Keratinocyte (primary cell): ENCODE measurements at regions not wholly inside any gene's neighbourhood (a gene's known extent, or its start where the extent isn't known, plus 50 kb on each side); places are given as distances from the start of the nearest gene placed in this dataset.

Experiments used
- DNase-seq: peaks from one replicate; pipeline ENCODE4 v3.0.0-alpha.2; 2011; ENCODE audit warnings: low read depth, missing footprints, low spot score
- FAIRE-seq: peaks from 2 replicates; lab custom pipeline; 2011; peaks lifted over from hg19 to GRCh38; lab: Jason Lieb, UNC
- H2AFZ ChIP-seq: 2 replicates; pipeline ENCODE4 v1.6.0; 2012; ENCODE audit warnings: low read length, control low read depth, inconsistent platforms; ENCODE audit not compliant: control insufficient read depth
- H3K27ac ChIP-seq: 2 replicates; pipeline ENCODE4 v1.5.1; 2011; ENCODE audit warnings: low read length; ENCODE audit not compliant: control insufficient read depth, insufficient read depth
- H3K27me3 ChIP-seq: 3 replicates; pipeline ENCODE4 v1.6.0; 2011; ENCODE audit warnings: low read length; ENCODE audit not compliant: control insufficient read depth, insufficient read depth; ENCODE audit errors: extremely low read depth
- H3K36me3 ChIP-seq, 2 experiments: 2 replicates in 1 of 2; 3 replicates in 1 of 2; pipeline ENCODE4 v1.5.1; 2011; ENCODE audit warnings: low read length in 2 of 2, mild to moderate bottlenecking in 1 of 2; ENCODE audit not compliant: control insufficient read depth in 2 of 2, insufficient read depth in 2 of 2; ENCODE audit errors: extremely low read depth in 1 of 2
- H3K4me1 ChIP-seq: 3 replicates; pipeline ENCODE4 v1.5.1; 2011; ENCODE audit warnings: low read length; ENCODE audit not compliant: control insufficient read depth, insufficient read depth; ENCODE audit errors: extremely low read depth
- H3K4me2 ChIP-seq: 3 replicates; pipeline ENCODE4 v1.6.0; 2011; ENCODE audit warnings: low read depth, low read length; ENCODE audit not compliant: control insufficient read depth, insufficient read depth; ENCODE audit errors: extremely low read depth
- H3K4me3 ChIP-seq, 3 experiments: fragments of 200-600 bp in 1 of 3; sonication (generic) in 1 of 3; 2 replicates in 2 of 3; 3 replicates in 1 of 3; pipeline ENCODE4 v1.5.1; 2011 to 2016; ENCODE audit warnings: low read length in 3 of 3, mild to moderate bottlenecking in 3 of 3, control low read depth in 2 of 3, inconsistent platforms in 1 of 3, low read depth in 1 of 3, mixed read lengths in 1 of 3, mixed run types in 1 of 3, moderate library complexity in 1 of 3; ENCODE audit not compliant: control insufficient read depth in 2 of 3, insufficient read depth in 2 of 3; ENCODE audit errors: extremely low read depth in 1 of 3
- H3K79me2 ChIP-seq: 2 replicates; pipeline ENCODE4 v1.6.0; 2012; ENCODE audit warnings: low read length; ENCODE audit not compliant: control insufficient read depth, insufficient read depth
- H3K9ac ChIP-seq: 3 replicates; pipeline ENCODE4 v1.6.0; 2011; ENCODE audit warnings: low read length; ENCODE audit not compliant: control insufficient read depth, insufficient read depth; ENCODE audit errors: extremely low read depth
- H3K9me1 ChIP-seq: 3 replicates; pipeline ENCODE4 v1.6.0; 2011; ENCODE audit warnings: low read length; ENCODE audit not compliant: control insufficient read depth, insufficient read depth; ENCODE audit errors: extremely low read depth
- H3K9me3 ChIP-seq: 2 replicates; pipeline ENCODE4 v1.5.1; 2012; ENCODE audit warnings: low read depth, low read length; ENCODE audit not compliant: control insufficient read depth
- H4K20me1 ChIP-seq: 3 replicates; pipeline ENCODE4 v1.6.0; 2011; ENCODE audit warnings: low read length; ENCODE audit not compliant: control insufficient read depth, insufficient read depth; ENCODE audit errors: extremely low read depth
- EZH2 ChIP-seq: IDR thresholded peaks from one replicate; pipeline ENCODE4 v1.6.1; 2012; ENCODE audit warnings: inconsistent platforms, mild to moderate bottlenecking, low read length, moderate library complexity
- dilution Hi-C: fragments of 300-500 bp; cut with MboI; formaldehyde crosslinking; loops from one replicate; pipeline ENCODE4 v1.7.0; 2020; ENCODE audit warnings: low sequenced_read_pairs; ENCODE audit not compliant: extremely low pct_ligation_motif_present
- TF ChIP-seq, protein P1 (sequence below), 3 experiments: IDR thresholded peaks in 1 of 3; conservative IDR thresholded peaks in 1 of 3; optimal IDR thresholded peaks in 1 of 3; 2 replicates in 2 of 3; 3 replicates in 1 of 3; pipeline versions ENCODE3 to v1.5.1; 2011; ENCODE audit warnings: low read length in 3 of 3, mild to moderate bottlenecking in 3 of 3, moderate library complexity in 2 of 3, control low read depth in 1 of 3, inconsistent platforms in 1 of 3; ENCODE audit not compliant: insufficient read depth in 2 of 3; ENCODE audit errors: extremely low read depth in 1 of 3

DNA sequence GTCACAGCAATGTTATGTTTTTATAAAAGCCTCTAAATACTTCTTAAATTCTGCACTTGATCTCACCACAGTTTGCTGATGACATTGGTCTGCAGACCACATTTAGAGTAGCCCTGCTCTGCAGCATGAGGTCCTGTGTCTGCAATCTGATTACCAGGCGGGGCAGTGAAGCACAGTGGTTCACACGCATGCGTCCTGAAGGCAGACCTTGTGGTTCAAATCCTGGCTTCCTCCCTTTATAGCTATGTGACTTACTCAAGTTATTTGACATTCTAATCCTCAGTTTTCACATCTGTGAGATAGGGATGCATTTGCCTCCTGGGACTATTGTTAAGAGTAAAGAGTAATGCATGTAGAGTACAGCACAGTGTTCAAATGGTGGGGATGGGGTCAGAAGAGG, 50.3 kb downstream of the BMAL2 start:
- Histone ChIP-seq H3K4me1 (peaks cover 16% of the 10 kb centered on the region), H3K27ac (peak overlapping the region; percentile 93), H3K36me3 (peaks cover 4 to 43% of the 10 kb centered on the region in 2 experiments), H2AFZ (no peak overlapping the region), H3K79me2 (no peaks in the 10 kb centered on the region), H3K9ac (no peak overlapping the region), H4K20me1 (no peaks in the 10 kb centered on the region), H3K4me2 (no peak overlapping the region), H3K27me3 (no peaks in the 10 kb centered on the region), H3K9me3 (no peaks in the 10 kb centered on the region), H3K4me3 (no peak overlapping the region), H3K9me1 (no peaks in the 10 kb centered on the region)
- TF ChIP-seq, protein P1, sequence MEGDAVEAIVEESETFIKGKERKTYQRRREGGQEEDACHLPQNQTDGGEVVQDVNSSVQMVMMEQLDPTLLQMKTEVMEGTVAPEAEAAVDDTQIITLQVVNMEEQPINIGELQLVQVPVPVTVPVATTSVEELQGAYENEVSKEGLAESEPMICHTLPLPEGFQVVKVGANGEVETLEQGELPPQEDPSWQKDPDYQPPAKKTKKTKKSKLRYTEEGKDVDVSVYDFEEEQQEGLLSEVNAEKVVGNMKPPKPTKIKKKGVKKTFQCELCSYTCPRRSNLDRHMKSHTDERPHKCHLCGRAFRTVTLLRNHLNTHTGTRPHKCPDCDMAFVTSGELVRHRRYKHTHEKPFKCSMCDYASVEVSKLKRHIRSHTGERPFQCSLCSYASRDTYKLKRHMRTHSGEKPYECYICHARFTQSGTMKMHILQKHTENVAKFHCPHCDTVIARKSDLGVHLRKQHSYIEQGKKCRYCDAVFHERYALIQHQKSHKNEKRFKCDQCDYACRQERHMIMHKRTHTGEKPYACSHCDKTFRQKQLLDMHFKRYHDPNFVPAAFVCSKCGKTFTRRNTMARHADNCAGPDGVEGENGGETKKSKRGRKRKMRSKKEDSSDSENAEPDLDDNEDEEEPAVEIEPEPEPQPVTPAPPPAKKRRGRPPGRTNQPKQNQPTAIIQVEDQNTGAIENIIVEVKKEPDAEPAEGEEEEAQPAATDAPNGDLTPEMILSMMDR (optimal IDR thresholded peaks at IDR 0.05 in 1 of 3, IDR thresholded peaks at IDR 0.05 in 1 of 3, conservative IDR thresholded peaks at IDR 0.05 in 1 of 3; ENCODE audit: extremely low read depth in 1 of 3, insufficient read depth in 2 of 3, low read length in 3 of 3): no peak
- TF ChIP-seq EZH2: no peak
- DNase-seq (no peak), FAIRE-seq (no peak)
- dilution Hi-C loops: no loop called here

DNA sequence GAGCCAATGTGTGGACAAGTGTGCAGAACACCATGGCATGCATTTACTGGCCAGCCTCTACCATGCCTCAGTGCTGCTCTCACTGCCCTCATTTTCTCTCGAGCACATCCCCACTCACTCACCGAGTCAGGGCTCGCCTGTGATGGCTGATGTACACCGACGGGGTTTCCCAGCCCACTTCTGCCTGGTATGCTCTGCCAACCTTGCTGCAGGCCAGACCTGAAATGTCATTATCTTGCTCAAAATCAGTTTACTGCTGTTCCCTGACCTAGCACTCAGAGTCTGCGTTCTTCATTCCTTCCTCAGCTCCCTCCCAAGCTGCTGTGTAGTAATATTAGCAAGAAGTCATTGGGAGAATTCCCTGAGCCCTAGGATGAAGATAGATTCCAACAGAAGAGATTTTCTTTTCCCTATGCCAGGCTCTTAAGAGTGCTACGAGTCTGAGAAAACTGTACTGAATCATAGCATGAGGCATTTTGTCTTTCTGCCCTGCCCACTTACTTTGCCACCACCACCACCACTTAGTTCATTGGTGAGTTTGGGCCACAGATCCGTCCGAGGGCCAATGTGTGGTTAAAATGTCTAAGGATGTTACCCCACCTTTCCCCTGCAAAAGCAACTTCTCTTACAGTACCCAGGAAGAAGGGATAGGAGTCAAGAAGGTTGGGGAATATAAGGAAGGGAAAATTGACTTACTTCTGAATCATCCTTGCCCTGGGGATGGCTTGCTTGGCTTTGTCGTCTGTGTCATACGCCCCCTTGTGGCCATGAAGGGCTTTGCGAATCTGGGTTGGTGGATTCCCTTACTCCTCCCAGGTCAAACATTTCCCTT, 51.0 kb downstream of the BMAL2 start:
- peaks cover 16% of the 10 kb centered on the region for H3K4me1 ChIP-seq
- H3K27me3 ChIP-seq: no peaks in the 10 kb centered on the region
- peak; percentile 72 for DNase-seq
- TF ChIP-seq, protein P1 (optimal IDR thresholded peaks at IDR 0.05 in 1 of 3, IDR thresholded peaks at IDR 0.05 in 1 of 3, conservative IDR thresholded peaks at IDR 0.05 in 1 of 3; ENCODE audit: extremely low read depth in 1 of 3, insufficient read depth in 2 of 3, low read length in 3 of 3): peak; percentile 91 to 98 (median 95)
- TF ChIP-seq EZH2: no peak
- no peaks in the 10 kb centered on the region for H3K9me1 ChIP-seq
- peak overlapping the region; percentile 93 for H3K27ac ChIP-seq
- peak overlapping the region; percentile 91 for H2AFZ ChIP-seq
- FAIRE-seq: peak; percentile 76
- H3K79me2 ChIP-seq: no peaks in the 10 kb centered on the region
- peak overlapping the region; percentile 63 for H3K9ac ChIP-seq
- H3K4me3 ChIP-seq: peak overlapping the region in 1 of 3 experiments; percentile 44
- H3K36me3 ChIP-seq: peaks cover 5 to 40% of the 10 kb centered on the region in 2 experiments
- peak overlapping the region; percentile 82 for H3K4me2 ChIP-seq
- dilution Hi-C loops: no loop called here
- H3K9me3 ChIP-seq: no peaks in the 10 kb centered on the region
- H4K20me1 ChIP-seq: no peaks in the 10 kb centered on the region
